ENCODE measurements at regions not wholly inside any gene's neighbourhood (a gene's known extent, or its start where the extent isn't known, plus 50 kb on each side); places are given as distances from the start of the nearest gene placed in this dataset.

GRCh38 chr12:97005174-97005573, 98.1 kb downstream of the NEDD1 start:
- H3K4me3 ChIP-seq (ENCODE audit: low read depth, low read length): no peak overlapping the region
- TF ChIP-seq CTCF (IDR thresholded peaks at IDR 0.05; ENCODE audit: low read depth, low read length): no peak

GRCh38 chr12:97005646-97006045, 98.6 kb downstream of the NEDD1 start:
- no peak overlapping the region for H3K4me3 ChIP-seq (ENCODE audit: low read depth, low read length)
- TF ChIP-seq CTCF (IDR thresholded peaks at IDR 0.05; ENCODE audit: low read depth, low read length): no peak

- no peak for TF ChIP-seq CTCF (IDR thresholded peaks at IDR 0.05; ENCODE audit: low read depth, low read length)
- H3K4me3 ChIP-seq (ENCODE audit: low read depth, low read length): no peak overlapping the region
Measured at GRCh38 chr12:97006585-97006984, 99.5 kb downstream of the NEDD1 start.

DNA sequence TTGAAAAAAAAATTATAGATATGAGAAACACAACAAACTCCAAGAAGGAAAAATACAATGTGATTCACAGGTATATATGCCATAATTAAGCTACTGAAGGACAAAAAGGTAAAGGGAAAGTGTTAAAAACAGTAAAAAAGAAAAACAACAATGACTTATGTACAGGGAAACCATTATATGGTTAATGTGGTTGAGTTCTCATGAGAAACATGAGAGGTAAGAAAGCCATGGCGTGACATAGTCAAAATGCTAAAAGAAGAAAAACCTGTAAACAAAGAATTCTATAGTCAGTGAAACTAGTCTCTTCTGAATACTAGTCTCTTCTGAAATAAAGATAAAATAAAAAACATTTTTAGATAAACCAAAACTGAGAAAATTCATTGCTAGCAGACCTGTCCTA, 109.1 kb downstream of the NEDD1 start:
- TF ChIP-seq CTCF (IDR thresholded peaks at IDR 0.05; ENCODE audit: low read depth, low read length): no peak

GRCh38 chr12:97017213-97017612, 110.2 kb downstream of the NEDD1 start:
- TF ChIP-seq CTCF (IDR thresholded peaks at IDR 0.05; ENCODE audit: low read depth, low read length): no peak
- H3K4me3 ChIP-seq (ENCODE audit: low read depth, low read length): no peak overlapping the region

More for the DNA sequence above, 109.1 kb downstream of the NEDD1 start:
- H3K4me3 ChIP-seq (ENCODE audit: low read depth, low read length): no peak overlapping the region

- no peak overlapping the region for H3K4me3 ChIP-seq (ENCODE audit: low read depth, low read length)
- no peak for TF ChIP-seq CTCF (IDR thresholded peaks at IDR 0.05; ENCODE audit: low read depth, low read length)
Measured at GRCh38 chr12:97022536-97023230, 115.6 kb downstream of the NEDD1 start.

GRCh38 chr12:97024393-97024792, 117.3 kb downstream of the NEDD1 start:
- H3K4me3 ChIP-seq (ENCODE audit: low read depth, low read length): no peak overlapping the region
- TF ChIP-seq CTCF (IDR thresholded peaks at IDR 0.05; ENCODE audit: low read depth, low read length): no peak
